ENCODE measurements at regions not wholly inside any gene's neighbourhood (a gene's known extent, or its start where the extent isn't known, plus 50 kb on each side); places are given as distances from the start of the nearest gene placed in this dataset.

DNA sequence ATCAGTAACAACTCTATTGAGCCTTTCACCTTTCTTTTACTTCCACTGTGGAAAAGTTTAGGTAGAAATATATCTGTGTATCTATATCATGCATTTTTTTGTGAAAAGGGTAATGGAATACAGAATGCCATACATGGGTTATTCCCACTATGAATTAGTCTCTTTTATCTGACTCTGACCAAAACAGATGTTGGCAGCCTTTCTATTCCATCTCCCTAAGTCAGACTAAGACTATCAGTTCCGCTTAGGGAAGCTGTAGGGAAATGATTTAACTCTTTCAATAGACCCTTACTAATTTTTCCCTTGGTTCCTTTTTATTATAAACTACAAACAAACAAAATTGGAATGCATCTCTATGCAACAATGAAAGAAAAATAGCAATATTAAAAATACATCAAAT lies 92.3 kb upstream of the LEF1 start:
- Histone ChIP-seq H3K79me2 (ENCODE audit: insufficient read depth, low read length) (no peaks in the 10 kb centered on the region), H2AFZ (ENCODE audit: insufficient read depth, low read depth, low read length, poor library complexity, severe bottlenecking) (no peak overlapping the region), H3K9ac (ENCODE audit: insufficient read depth, low read length, poor library complexity, severe bottlenecking) (no peak overlapping the region), H3K27ac (ENCODE audit: low read depth in 1 of 2, low read length in 2 of 2) (no peak overlapping the region), H3K27me3 (ENCODE audit: control insufficient read depth in 2 of 2, insufficient read depth in 2 of 2, low read length in 2 of 2) (no peaks in the 10 kb centered on the region), H4K20me1 (ENCODE audit: insufficient read depth, low read length) (no peaks in the 10 kb centered on the region), H3K4me2 (replicated peaks; ENCODE audit: extremely low read depth, low read length, poor library complexity, severe bottlenecking) (no peak overlapping the region), H3K4me3 (replicated peaks in 1 of 3; ENCODE audit: low read depth in 2 of 3, low read length in 3 of 3) (no peak overlapping the region), H3K9me3 (replicated peaks in 1 of 2; ENCODE audit: control insufficient read depth in 1 of 2, insufficient read depth in 1 of 2, low read length in 2 of 2) (peaks cover 0 to 3% of the 10 kb centered on the region in 2 donors), H3K4me1 (ENCODE audit: control insufficient read depth in 1 of 2, insufficient read depth in 2 of 2, low read length in 2 of 2) (no peaks in the 10 kb centered on the region), H3K36me3 (replicated peaks in 1 of 2; ENCODE audit: control insufficient read depth in 1 of 2, insufficient read depth in 2 of 2, low read length in 2 of 2) (no peaks in the 10 kb centered on the region)
- Mint-ChIP-seq H3K4me3 (no peak overlapping the region), H3K27ac (no peak overlapping the region), H3K36me3 (no peaks in the 10 kb centered on the region), H3K9me3 (peaks cover 0 to 4% (median 2%) of the 10 kb centered on the region in 7 donors), H3K4me1 (no peaks in the 10 kb centered on the region), H3K27me3 (ENCODE audit: low read depth in 3 of 3) (no peaks in the 10 kb centered on the region)
- no peak for DNase-seq
- no CpG with 5 or more reads among the region's 1 CpG for WGBS (ENCODE audit: insufficient coverage)
- TF ChIP-seq, protein P1, sequence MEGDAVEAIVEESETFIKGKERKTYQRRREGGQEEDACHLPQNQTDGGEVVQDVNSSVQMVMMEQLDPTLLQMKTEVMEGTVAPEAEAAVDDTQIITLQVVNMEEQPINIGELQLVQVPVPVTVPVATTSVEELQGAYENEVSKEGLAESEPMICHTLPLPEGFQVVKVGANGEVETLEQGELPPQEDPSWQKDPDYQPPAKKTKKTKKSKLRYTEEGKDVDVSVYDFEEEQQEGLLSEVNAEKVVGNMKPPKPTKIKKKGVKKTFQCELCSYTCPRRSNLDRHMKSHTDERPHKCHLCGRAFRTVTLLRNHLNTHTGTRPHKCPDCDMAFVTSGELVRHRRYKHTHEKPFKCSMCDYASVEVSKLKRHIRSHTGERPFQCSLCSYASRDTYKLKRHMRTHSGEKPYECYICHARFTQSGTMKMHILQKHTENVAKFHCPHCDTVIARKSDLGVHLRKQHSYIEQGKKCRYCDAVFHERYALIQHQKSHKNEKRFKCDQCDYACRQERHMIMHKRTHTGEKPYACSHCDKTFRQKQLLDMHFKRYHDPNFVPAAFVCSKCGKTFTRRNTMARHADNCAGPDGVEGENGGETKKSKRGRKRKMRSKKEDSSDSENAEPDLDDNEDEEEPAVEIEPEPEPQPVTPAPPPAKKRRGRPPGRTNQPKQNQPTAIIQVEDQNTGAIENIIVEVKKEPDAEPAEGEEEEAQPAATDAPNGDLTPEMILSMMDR (IDR thresholded peaks at IDR 0.05) = no peak
- intact Hi-C loops (cut with micrococcal nuclease) = no loop called here

- TF ChIP-seq, protein P1 (IDR thresholded peaks at IDR 0.05) = no peak
- Histone ChIP-seq H3K27me3 (ENCODE audit: control insufficient read depth in 2 of 2, insufficient read depth in 2 of 2, low read length in 2 of 2) (no peaks in the 10 kb centered on the region), H3K36me3 (replicated peaks in 1 of 2; ENCODE audit: control insufficient read depth in 1 of 2, insufficient read depth in 2 of 2, low read length in 2 of 2) (no peaks in the 10 kb centered on the region), H4K20me1 (ENCODE audit: insufficient read depth, low read length) (no peaks in the 10 kb centered on the region), H3K4me3 (replicated peaks in 1 of 3; ENCODE audit: low read depth in 2 of 3, low read length in 3 of 3) (no peak overlapping the region), H3K4me1 (ENCODE audit: control insufficient read depth in 1 of 2, insufficient read depth in 2 of 2, low read length in 2 of 2) (no peaks in the 10 kb centered on the region), H3K4me2 (replicated peaks; ENCODE audit: extremely low read depth, low read length, poor library complexity, severe bottlenecking) (no peak overlapping the region), H3K9ac (ENCODE audit: insufficient read depth, low read length, poor library complexity, severe bottlenecking) (no peak overlapping the region), H2AFZ (ENCODE audit: insufficient read depth, low read depth, low read length, poor library complexity, severe bottlenecking) (no peak overlapping the region), H3K9me3 (replicated peaks in 1 of 2; ENCODE audit: control insufficient read depth in 1 of 2, insufficient read depth in 1 of 2, low read length in 2 of 2) (peaks cover 0 to 3% of the 10 kb centered on the region in 2 donors), H3K27ac (ENCODE audit: low read depth in 1 of 2, low read length in 2 of 2) (no peak overlapping the region), H3K79me2 (ENCODE audit: insufficient read depth, low read length) (no peaks in the 10 kb centered on the region)
- Mint-ChIP-seq H3K4me3 (no peak overlapping the region), H3K27me3 (ENCODE audit: low read depth in 3 of 3) (no peaks in the 10 kb centered on the region), H3K4me1 (no peaks in the 10 kb centered on the region), H3K36me3 (no peaks in the 10 kb centered on the region), H3K27ac (no peak overlapping the region), H3K9me3 (peaks cover 0 to 4% (median 2%) of the 10 kb centered on the region in 7 donors)
- WGBS (ENCODE audit: insufficient coverage) = 100% methylated on average over 5 of the region's 8 CpGs
- DNase-seq = no peak
- intact Hi-C loops (cut with micrococcal nuclease) = no loop called here
These were observed 87.8 kb upstream of the LEF1 start for GRCh38 chr4:108256538-108256937.
